Peyer's patch (tissue), 4 donors: ENCODE measurements at regions not wholly inside any gene's neighbourhood (a gene's known extent, or its start where the extent isn't known, plus 50 kb on each side); places are given as distances from the start of the nearest gene placed in this dataset.

Source experiments
- CTCF ChIP-seq, 6 experiments: fragments of 450-650 bp in 4 of 6; fragments of 200-600 bp in 2 of 6; sonication (generic) in 1 of 6; IDR thresholded peaks; one replicate each; pipeline ENCODE4 v1.5.1; 2017 to 2019; ENCODE audit warnings: antibody characterized with exemption in 6 of 6, mild to moderate bottlenecking in 3 of 6, moderate library complexity in 1 of 6
- POLR2A ChIP-seq, 2 donors: fragments of 450-650 bp; IDR thresholded peaks; one replicate each; pipeline ENCODE4 v1.5.1; 2017; ENCODE audit warnings: antibody characterized with exemption in 2 of 2, mild to moderate bottlenecking in 2 of 2, moderate library complexity in 2 of 2

- TF ChIP-seq CTCF (IDR thresholded peaks at IDR 0.05) = no peak
- TF ChIP-seq POLR2A (IDR thresholded peaks at IDR 0.05) = no peak
Observed at GRCh38 chr10:113225903-113226302, 275.9 kb downstream of the TCF7L2 start.
